GM21423 (cell line): ENCODE measurements at regions not wholly inside any gene's neighbourhood (a gene's known extent, or its start where the extent isn't known, plus 50 kb on each side); places are given as distances from the start of the nearest gene placed in this dataset.

Source experiments
- ATAC-seq: cut with Tn5 transposase; IDR thresholded peaks from one replicate; pipeline ENCODE4 v1.9.1; 2021; ENCODE audit warnings: mild to moderate bottlenecking, moderate library complexity; ENCODE audit not compliant: unreplicated experiment

DNA sequence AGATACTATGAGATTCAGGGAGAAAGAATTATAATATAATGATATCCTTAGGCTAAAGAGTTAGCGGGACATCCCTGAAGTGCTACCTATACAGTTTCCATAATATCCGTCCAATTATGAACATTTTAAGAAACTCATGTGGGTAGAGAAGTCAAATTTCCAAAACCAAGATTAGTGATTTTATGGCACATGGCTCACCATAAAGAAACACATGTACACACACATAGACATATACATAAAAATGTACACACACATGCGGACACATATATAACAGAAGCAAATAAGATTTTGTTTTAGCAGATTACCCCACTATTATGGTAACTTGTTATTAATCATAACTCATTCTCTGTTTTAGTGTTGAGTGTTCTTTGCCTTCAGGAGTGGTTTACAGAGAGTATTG lies 566.7 kb upstream of the NEGR1 start:
- ATAC-seq = no peak

GRCh38 chr1:72847651-72848050 lies 565.3 kb upstream of the NEGR1 start:
- no peak for ATAC-seq

DNA sequence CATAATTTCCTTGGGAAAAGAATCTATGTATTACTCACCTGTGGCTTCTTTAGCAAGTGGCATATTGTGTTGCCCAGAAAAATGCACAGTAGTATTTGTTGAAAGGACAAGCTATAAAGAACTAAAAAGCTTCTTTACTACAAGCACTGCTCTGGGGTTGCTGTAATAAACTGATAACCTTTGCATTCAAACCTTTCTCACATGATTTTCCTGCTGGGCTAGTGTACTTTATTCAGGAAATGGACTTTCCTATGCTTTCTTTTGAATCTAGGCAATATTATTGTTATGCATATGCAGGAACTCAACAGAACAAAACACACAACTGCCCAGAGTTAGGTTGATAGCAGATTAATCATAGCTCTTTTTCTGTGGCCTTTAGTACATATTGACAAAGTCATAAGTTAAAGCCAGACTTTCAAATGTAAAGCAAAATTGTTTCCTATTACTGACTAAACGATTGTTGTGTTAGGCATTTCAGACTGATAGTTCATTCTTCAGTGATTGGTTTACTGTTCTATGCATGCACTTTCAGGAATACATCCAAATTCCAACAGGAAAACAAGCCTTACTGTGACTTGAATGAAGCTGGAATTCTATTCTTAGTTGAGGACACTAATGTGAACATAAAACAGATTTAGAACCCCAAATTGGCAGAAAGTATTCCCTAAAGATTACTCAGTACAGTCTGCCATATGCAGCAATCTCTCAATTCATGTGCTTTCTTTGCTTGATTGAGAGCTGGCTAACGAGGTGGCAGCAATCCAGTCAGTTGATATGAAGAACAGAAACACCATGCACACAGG lies 564.3 kb upstream of the NEGR1 start:
- no peak for ATAC-seq

GRCh38 chr1:72845981-72846380 lies 563.6 kb upstream of the NEGR1 start:
- ATAC-seq = no peak

DNA sequence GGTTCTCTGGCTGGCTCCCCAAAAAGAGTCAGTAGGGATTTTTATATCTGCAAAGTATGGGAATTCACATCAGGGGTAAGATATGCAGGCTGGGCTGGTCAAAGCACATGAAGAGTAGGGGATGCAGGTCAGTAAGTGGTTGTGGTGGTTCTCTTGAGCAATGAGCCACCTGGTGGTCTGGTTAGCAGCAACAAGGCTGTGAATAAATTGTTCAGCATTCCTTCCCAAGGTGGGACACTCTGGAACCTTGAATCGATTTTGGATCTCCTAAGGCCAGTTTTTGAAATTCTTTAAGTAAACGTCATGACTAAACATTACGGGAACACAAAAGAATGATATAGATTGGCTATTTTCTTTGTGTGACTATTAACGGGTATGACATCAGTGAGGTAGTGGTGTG lies 563.0 kb upstream of the NEGR1 start:
- no peak for ATAC-seq

- no peak for ATAC-seq
These were observed 555.4 kb upstream of the NEGR1 start for GRCh38 chr1:72837781-72838180.

DNA sequence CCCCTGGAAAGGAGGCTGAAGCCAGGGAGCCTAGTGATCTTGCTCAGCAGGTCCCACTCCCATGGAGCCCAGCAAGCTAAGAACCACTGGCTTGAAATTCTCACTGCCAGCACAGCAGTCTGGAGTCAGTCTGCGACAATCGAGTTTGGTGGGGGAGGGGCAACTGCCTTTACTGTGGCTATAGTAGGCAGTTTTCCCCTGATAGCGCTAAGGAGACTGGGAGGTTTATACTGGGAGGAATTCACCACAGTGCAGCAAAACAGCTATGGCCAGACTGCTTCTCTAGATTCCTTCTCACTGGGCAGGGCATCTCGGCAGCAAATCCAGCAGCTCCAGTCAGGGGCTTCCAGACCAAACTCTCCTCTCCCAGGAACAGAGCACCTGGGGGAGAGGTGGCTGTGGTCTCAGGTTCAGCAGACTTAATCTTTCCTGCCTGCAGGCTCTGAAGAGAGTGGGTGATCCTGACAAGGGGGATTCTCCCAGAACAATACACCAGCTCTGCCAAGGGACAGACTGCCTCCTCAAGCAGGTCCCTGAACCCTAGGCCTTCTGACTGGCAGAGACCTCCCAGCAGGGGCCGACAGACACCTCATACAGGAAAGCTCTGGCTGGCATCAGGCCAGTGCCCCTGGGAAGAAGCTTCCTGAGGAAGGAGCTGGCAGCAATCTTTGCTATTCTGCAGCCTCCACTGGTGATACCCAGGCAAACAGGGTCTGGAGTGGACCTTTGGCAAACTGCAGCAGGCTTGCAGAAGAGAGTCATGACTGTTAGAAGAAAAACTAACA lies 548.5 kb upstream of the NEGR1 start:
- ATAC-seq = no peak

DNA sequence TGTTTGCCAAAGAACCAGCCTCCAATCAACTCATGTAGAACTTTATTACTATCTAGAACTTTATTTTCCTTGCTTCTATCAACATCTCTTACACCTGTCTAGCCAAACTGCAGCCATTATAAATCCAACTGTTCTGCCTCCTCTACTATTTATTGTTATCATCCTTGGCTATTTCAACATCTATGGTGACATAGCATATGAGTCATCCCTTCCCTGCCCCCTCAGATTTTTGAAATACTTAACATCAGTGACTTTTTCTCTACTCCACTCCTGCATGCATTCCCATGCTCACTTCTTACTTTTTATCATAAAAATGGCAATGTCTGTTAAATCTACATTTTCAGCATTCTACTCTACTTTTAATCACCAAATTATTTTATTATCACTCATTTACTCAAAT lies 544.9 kb upstream of the NEGR1 start:
- no peak for ATAC-seq

DNA sequence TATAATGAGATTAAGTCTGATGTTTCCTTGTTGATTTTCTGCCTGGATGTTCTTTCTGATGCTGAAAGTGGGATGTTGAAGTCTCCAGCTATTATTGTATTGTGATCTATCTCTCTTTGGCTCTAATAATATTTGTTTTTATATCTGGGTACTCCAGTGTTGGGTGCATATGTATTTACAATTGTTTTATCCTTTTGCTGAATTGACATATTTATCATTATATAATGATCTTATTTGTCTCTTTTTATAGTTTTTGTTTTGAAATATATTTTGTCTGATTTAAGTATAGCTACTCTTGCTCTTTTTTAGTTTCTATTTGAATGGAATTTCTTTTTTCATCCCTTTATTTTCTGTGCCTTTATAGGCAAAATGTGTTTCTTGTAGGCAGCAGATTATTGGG lies 522.2 kb upstream of the NEGR1 start:
- ATAC-seq = no peak

DNA sequence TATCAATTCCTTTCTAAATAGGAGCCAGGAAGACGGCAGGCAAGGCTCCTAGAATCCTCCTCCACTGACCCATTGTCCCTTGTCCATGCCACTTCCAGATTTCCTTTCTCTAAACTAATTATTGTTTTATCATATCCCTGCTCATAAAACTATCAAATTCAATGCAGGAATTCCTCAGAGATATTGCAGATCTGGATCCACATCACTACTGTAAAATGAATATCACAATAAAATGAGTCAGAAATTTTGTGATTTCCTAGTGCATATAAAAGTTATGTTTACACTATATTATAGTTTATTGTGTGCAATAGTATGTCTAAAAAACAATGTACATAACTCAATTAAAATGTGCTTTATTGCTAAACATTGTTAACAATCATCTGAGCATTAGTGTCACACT lies 498.7 kb upstream of the NEGR1 start:
- ATAC-seq = no peak

- no peak for ATAC-seq
These were observed 497.9 kb upstream of the NEGR1 start for GRCh38 chr1:72780212-72780611.

DNA sequence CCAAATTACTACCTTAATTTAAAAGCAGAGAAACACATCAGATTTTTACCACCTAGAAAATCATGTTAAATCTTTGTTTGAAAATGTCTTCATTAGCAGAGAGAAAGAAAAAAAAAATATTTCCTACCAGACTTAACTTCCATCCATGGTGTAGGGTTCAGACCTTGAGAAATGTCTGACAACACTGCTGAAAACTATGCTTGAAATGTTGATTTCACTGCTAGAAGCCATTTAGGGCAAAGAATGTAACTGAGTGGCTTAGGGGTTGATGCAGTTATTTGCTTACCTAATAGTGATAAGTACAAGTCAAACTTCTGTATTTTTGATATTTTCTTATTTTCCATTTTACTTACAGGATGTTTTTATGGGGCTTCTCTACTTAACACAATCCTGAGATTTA lies 495.6 kb upstream of the NEGR1 start:
- ATAC-seq = no peak

GRCh38 chr1:72763481-72763880 lies 481.1 kb upstream of the NEGR1 start:
- no peak for ATAC-seq

- no peak for ATAC-seq
These were observed 477.1 kb upstream of the NEGR1 start for GRCh38 chr1:72759486-72759885.

DNA sequence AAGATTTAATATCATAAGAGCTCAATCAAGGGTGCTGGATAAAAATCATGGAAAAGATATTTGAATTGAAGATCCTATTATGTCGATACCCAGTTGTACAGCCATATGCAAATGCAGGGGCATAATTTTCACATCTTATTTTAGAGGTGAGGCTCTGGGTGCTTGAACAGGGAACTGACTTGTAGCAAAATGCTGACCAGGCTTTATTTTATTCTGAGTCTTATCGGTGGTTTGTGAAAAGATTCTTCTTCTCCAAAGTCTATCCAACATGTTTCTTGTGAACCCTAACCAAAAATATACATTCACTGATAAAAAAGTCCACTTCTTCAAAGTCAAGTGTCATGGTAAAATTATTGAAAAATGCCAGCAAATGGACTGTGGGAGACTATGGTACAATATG lies 475.5 kb upstream of the NEGR1 start:
- ATAC-seq = no peak

DNA sequence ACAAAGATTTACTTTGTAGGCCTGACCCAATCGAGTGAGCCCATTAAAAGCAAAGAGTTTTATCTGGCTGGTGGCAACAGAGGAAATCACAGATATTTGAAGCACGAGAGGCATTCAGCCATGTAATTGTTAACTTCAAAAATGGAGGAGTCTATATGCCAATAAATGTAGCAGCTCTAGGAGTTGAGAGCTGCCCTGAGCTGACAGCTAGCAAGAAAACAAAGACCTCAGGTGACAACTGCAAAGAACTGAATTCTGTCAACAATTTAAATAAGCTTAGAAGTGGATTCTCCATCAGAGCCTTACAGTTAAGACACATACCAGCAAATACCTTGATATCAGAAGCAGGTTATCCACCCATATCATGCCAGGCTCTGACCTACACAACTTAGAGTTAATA lies 463.1 kb upstream of the NEGR1 start:
- ATAC-seq = no peak

- ATAC-seq = no peak
These were observed 452.1 kb upstream of the NEGR1 start for GRCh38 chr1:72734415-72734814.

GRCh38 chr1:72724951-72725861 lies 442.9 kb upstream of the NEGR1 start:
- no peak for ATAC-seq

DNA sequence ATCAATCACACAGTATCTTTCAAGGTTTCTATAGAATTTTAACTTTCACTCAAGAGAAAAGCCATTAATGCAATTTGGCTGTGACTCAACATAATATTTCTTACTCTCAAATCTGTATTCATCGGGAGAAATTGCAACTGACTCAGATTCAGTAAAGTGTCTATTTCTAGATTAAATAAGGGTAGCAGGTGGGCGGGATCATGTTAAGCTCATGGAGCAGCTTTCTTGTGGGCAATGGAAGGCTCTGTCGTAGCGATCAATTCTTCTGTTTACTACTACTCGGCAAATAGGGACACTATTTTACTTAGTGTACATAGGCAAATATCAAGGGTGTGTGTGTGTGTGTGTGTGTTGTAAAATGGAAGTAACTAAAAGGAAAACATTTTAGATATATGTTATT lies 423.6 kb upstream of the NEGR1 start:
- no peak for ATAC-seq

DNA sequence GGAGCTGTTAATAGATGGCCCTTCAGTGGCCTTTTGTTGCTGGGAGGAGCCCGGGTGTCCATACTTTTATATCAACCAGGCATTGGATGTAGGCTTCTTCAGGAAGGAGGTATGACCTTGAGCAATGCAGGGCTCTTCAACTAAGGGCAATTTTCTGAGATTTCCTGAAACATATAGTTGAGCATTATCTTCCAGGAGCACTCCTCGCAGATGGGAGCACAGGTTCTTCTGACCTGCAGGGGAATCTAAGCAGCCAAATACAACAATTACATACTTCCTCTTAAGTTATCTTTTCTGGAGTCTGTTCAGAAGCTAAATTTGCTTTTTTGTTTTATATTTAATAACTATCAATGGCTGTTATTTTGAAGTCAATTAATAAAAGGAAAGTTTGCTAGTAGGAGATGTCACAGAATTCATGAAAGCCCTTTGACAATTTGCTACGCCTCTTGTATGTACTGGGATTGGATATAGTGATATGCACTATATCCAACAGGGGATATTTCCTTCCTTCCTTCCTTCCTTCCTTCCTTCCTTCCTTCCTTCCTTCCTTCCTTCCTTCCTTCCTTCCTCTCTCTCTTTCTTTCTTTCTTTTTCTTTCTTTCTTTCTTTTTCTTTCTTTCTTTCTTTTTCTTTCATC lies 422.6 kb upstream of the NEGR1 start:
- ATAC-seq = no peak

DNA sequence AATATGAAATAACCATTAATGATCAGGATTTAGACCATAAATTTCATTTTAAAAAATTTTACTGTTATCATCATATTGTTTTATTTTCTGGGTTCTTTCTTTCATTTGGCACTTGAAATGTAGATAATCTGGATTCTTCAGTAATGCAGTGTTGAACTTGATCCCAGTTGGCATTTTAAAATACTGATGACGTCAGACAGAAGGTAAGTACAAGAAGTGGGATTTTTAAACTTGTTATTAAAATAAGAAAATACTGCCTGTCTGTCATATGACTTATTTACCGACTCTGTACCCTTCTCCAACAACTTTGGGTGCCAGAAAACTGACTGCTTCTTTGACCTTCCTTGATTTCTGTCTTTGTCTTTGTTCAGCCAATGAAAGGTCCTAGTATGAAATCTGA lies 415.1 kb upstream of the NEGR1 start:
- ATAC-seq = no peak
